ENCODE measurements at regions not wholly inside any gene's neighbourhood (a gene's known extent, or its start where the extent isn't known, plus 50 kb on each side); places are given as distances from the start of the nearest gene placed in this dataset.

GRCh38 chr14:89065879-89066278, 241.4 kb downstream of the TTC8 start:
- TF ChIP-seq POLR2A (IDR thresholded peaks at IDR 0.05) (no peak), CTCF (IDR thresholded peaks at IDR 0.05) (no peak)

All from breast epithelium (tissue), 3 donors.